HUDEP-2 (cell line): ENCODE measurements at regions not wholly inside any gene's neighbourhood (a gene's known extent, or its start where the extent isn't known, plus 50 kb on each side); places are given as distances from the start of the nearest gene placed in this dataset.
A peak's percentile ranks its signal among the peaks of the same experiment; 100 is the strongest.
"Not testable (repeated sequence)": the region's sequence is repeated elsewhere in the genome, so short reads cannot be mapped to it uniquely, and the experiment has no call there.

Source experiments
- DNase-seq, 76 experiments: peaks; one replicate each; lab custom pipeline; 2025; ENCODE audit not compliant: unreplicated experiment in 76 of 76; lab: John Stamatoyannopoulos, UW

GRCh38 chr12:87025976-87026375 lies 769.8 kb upstream of the MGAT4C start:
- no peak for DNase-seq

- DNase-seq = no peak
These were observed 765.2 kb upstream of the MGAT4C start for GRCh38 chr12:87021400-87021799.

GRCh38 chr12:87020071-87020470 lies 763.9 kb upstream of the MGAT4C start:
- no peak for DNase-seq

- DNase-seq = no peak
These were observed 759.2 kb upstream of the MGAT4C start for GRCh38 chr12:87015352-87015751.

GRCh38 chr12:87008785-87009384 lies 752.7 kb upstream of the MGAT4C start:
- DNase-seq = no peak

GRCh38 chr12:87001102-87001501 lies 744.9 kb upstream of the MGAT4C start:
- no peak for DNase-seq

GRCh38 chr12:86985298-86985697 lies 729.1 kb upstream of the MGAT4C start:
- no peak for DNase-seq

GRCh38 chr12:86970595-86970994 lies 714.4 kb upstream of the MGAT4C start:
- DNase-seq = not testable (repeated sequence)

GRCh38 chr12:86959766-86960458 lies 703.7 kb upstream of the MGAT4C start:
- no peak for DNase-seq

- no peak for DNase-seq
These were observed 694.3 kb upstream of the MGAT4C start for GRCh38 chr12:86950444-86950843.

- no peak for DNase-seq
These were observed 693.9 kb upstream of the MGAT4C start for GRCh38 chr12:86950043-86950442.

- no peak for DNase-seq
These were observed 692.7 kb upstream of the MGAT4C start for GRCh38 chr12:86948851-86949250.

- no peak for DNase-seq
These were observed 689.5 kb upstream of the MGAT4C start for GRCh38 chr12:86945685-86946196.

GRCh38 chr12:86944197-86944819 lies 688.1 kb upstream of the MGAT4C start:
- not testable (repeated sequence) for DNase-seq

- DNase-seq = no peak
These were observed 675.5 kb upstream of the MGAT4C start for GRCh38 chr12:86931714-86932113.

GRCh38 chr12:86929962-86930361 lies 673.8 kb upstream of the MGAT4C start:
- DNase-seq = no peak

GRCh38 chr12:86917121-86917520 lies 660.9 kb upstream of the MGAT4C start:
- DNase-seq = no peak

- DNase-seq = peak in 9 of 76 experiments; percentile 2 to 47 (median 13)
These were observed 658.5 kb upstream of the MGAT4C start for GRCh38 chr12:86914721-86915120.

- DNase-seq = no peak
These were observed 655.8 kb upstream of the MGAT4C start for GRCh38 chr12:86911973-86912372.

GRCh38 chr12:86903159-86903558 lies 647.0 kb upstream of the MGAT4C start:
- peak in 18 of 76 experiments; percentile 8 to 83 (median 68) for DNase-seq

- DNase-seq = no peak
These were observed 604.6 kb upstream of the MGAT4C start for GRCh38 chr12:86860776-86861175.

GRCh38 chr12:86852451-86852850 lies 596.3 kb upstream of the MGAT4C start:
- DNase-seq = no peak
